CD14-positive monocyte (primary cell): ENCODE measurements at regions not wholly inside any gene's neighbourhood (a gene's known extent, or its start where the extent isn't known, plus 50 kb on each side); places are given as distances from the start of the nearest gene placed in this dataset.
"Not testable (repeated sequence)": the region's sequence is repeated elsewhere in the genome, so short reads cannot be mapped to it uniquely, and the experiment has no call there.

Experiments used
- DNase-seq, 3 donors: peaks; one replicate each; pipeline ENCODE4 v3.0.0-alpha.2; 2011 to 2022
- H2AFZ ChIP-seq: 2 replicates; pipeline ENCODE4 v1.6.0; 2012; ENCODE audit warnings: mild to moderate bottlenecking, low read depth, low read length, inconsistent platforms; ENCODE audit not compliant: insufficient read depth, poor library complexity, severe bottlenecking
- H3K27ac ChIP-seq, 2 donors: 1 replicate in 1 of 2; 2 replicates in 1 of 2; pipeline ENCODE4 v1.5.1; 2012 to 2013; ENCODE audit warnings: low read length in 2 of 2, control low read depth in 1 of 2, inconsistent platforms in 1 of 2, low read depth in 1 of 2, mild to moderate bottlenecking in 1 of 2
- H3K27me3 ChIP-seq, 2 donors: one replicate each; pipeline versions ENCODE4 v1.6.0 to v1.6.1; 2011 to 2013; ENCODE audit warnings: low read length in 2 of 2; ENCODE audit not compliant: control insufficient read depth in 2 of 2, insufficient read depth in 2 of 2
- H3K36me3 ChIP-seq, 2 donors: replicated peaks in 1 of 2; 1 replicate in 1 of 2; 2 replicates in 1 of 2; pipeline versions ENCODE4 v1.5.1 to v1.6.1; 2012 to 2013; ENCODE audit warnings: low read length in 2 of 2, control low read depth in 1 of 2, inconsistent platforms in 1 of 2, mild to moderate bottlenecking in 1 of 2; ENCODE audit not compliant: insufficient read depth in 2 of 2, control insufficient read depth in 1 of 2
- H3K4me1 ChIP-seq, 2 donors: 1 replicate in 1 of 2; 2 replicates in 1 of 2; pipeline versions ENCODE4 v1.5.1 to v1.6.1; 2012 to 2013; ENCODE audit warnings: low read length in 2 of 2, control low read depth in 1 of 2, inconsistent platforms in 1 of 2, mild to moderate bottlenecking in 1 of 2, moderate library complexity in 1 of 2; ENCODE audit not compliant: insufficient read depth in 2 of 2, control insufficient read depth in 1 of 2
- H3K4me2 ChIP-seq: replicated peaks from 2 replicates; pipeline ENCODE3; 2012; ENCODE audit warnings: low read length, moderate library complexity, mild to moderate bottlenecking; ENCODE audit not compliant: poor library complexity, severe bottlenecking; ENCODE audit errors: extremely low read depth
- H3K4me3 ChIP-seq, 3 experiments: fragments of 200-600 bp in 1 of 3; sonication (generic) in 1 of 3; replicated peaks in 1 of 3; 1 replicate in 2 of 3; 2 replicates in 1 of 3; pipeline ENCODE4 v1.5.1; 2011 to 2013; ENCODE audit warnings: low read length in 3 of 3, mild to moderate bottlenecking in 3 of 3, control low read depth in 2 of 3, low read depth in 2 of 3, inconsistent platforms in 1 of 3, moderate library complexity in 1 of 3
- H3K79me2 ChIP-seq: 2 replicates; pipeline ENCODE4 v1.6.0; 2012; ENCODE audit warnings: mild to moderate bottlenecking, control low read depth, inconsistent platforms, low read length, moderate library complexity; ENCODE audit not compliant: insufficient read depth
- H3K9ac ChIP-seq: 2 replicates; pipeline ENCODE4 v1.6.0; 2017; ENCODE audit warnings: low read length, mild to moderate bottlenecking; ENCODE audit not compliant: insufficient read depth, poor library complexity, severe bottlenecking
- H3K9me3 ChIP-seq, 2 donors: replicated peaks in 1 of 2; 1 replicate in 1 of 2; 2 replicates in 1 of 2; pipeline versions ENCODE4 v1.5.1 to v1.6.1; 2012 to 2013; ENCODE audit warnings: low read length in 2 of 2, control low read depth in 1 of 2; ENCODE audit not compliant: control insufficient read depth in 1 of 2, insufficient read depth in 1 of 2
- H4K20me1 ChIP-seq: 2 replicates; pipeline ENCODE4 v1.6.0; 2012; ENCODE audit warnings: mild to moderate bottlenecking, low read length, control low read depth, moderate library complexity; ENCODE audit not compliant: insufficient read depth
- H3K27ac Mint-ChIP-seq, 7 donors: one replicate each; pipeline ENCODE4 v1.8.0; 2020; ENCODE audit warnings: mild to moderate bottlenecking in 7 of 7, mixed read lengths in 7 of 7, moderate library complexity in 6 of 7, inconsistent platforms in 2 of 7
- H3K27me3 Mint-ChIP-seq, 3 donors: one replicate each; pipeline ENCODE4 v1.8.0; 2021 to 2022; ENCODE audit warnings: low read depth in 3 of 3, mild to moderate bottlenecking in 3 of 3, mixed read lengths in 3 of 3, moderate library complexity in 3 of 3, inconsistent platforms in 1 of 3
- H3K36me3 Mint-ChIP-seq, 2 donors: one replicate each; pipeline ENCODE4 v1.8.0; 2020; ENCODE audit warnings: mixed read lengths in 2 of 2, inconsistent platforms in 1 of 2, mild to moderate bottlenecking in 1 of 2
- H3K4me1 Mint-ChIP-seq: one replicate; pipeline ENCODE4 v1.8.0; 2020; ENCODE audit warnings: mild to moderate bottlenecking, mixed read lengths
- H3K4me3 Mint-ChIP-seq, 2 donors: one replicate each; pipeline ENCODE4 v1.8.0; 2020; ENCODE audit warnings: mild to moderate bottlenecking in 2 of 2, mixed read lengths in 2 of 2, moderate library complexity in 1 of 2
- H3K9me3 Mint-ChIP-seq, 7 donors: one replicate each; pipeline ENCODE4 v1.8.0; 2020 to 2022; ENCODE audit warnings: mixed read lengths in 7 of 7, mild to moderate bottlenecking in 6 of 7, moderate library complexity in 6 of 7, inconsistent platforms in 2 of 7
- WGBS: methylation state at CpG from one replicate; pipeline ENCODE4 v1.1.5; 2013; ENCODE audit warnings: missing lambda C conversion rate; ENCODE audit not compliant: insufficient coverage; 5-methylcytosine and 5-hydroxymethylcytosine counted together
- intact Hi-C, 2 donors: fragments of 100-400 bp; cut with micrococcal nuclease; formaldehyde crosslinking; loops; one replicate each; pipeline versions ENCODE4 v1.15.0 to v1.15.1; 2023
- TF ChIP-seq, protein P1 (sequence below): fragments of 200-600 bp; IDR thresholded peaks from one replicate; pipeline ENCODE4 v1.8.0; 2022; ENCODE audit warnings: antibody characterized with exemption, mild to moderate bottlenecking

DNA sequence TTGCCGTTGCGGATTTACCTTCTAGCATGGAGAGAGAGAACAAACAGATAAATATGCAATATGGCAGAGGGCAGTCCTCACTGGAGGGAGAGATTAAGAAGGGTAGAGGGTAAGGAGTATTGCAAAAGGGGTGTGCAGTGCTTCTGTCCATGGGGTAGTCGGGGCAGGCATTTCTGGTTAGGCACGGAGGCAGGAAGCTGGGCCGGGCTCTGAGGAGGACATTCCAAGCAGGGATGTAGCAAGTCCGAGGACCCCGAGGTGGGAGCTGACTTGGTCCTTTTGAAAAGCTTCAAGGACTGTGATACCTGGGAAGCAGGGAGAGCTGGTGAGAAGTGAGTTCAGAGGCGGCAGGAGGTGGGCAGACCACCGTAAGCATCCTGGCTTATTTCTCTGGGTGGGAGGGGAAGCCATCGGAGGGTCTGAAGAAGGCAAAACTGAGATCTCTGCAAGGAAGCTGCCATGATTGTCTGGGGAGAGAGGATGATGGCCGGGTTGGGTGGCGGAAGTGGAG is 214.9 kb downstream of the FGF9 start:
- peak overlapping the region in 1 of 7 donors; percentile 49 for H3K27ac Mint-ChIP-seq
- Histone ChIP-seq H3K9me3 (peaks cover 0 to 10% of the 10 kb centered on the region in 2 donors), H3K36me3 (no peaks in the 10 kb centered on the region), H3K27ac (no peak overlapping the region), H3K27me3 (no peaks in the 10 kb centered on the region), H3K4me1 (no peaks in the 10 kb centered on the region), H3K9ac (no peak overlapping the region), H3K79me2 (no peaks in the 10 kb centered on the region), H3K4me2 (no peak overlapping the region), H4K20me1 (no peaks in the 10 kb centered on the region), H2AFZ (no peak overlapping the region), H3K4me3 (no peak overlapping the region)
- H3K4me3 Mint-ChIP-seq, result no peak overlapping the region
- 90% methylated on average over 12 of the region's 12 CpGs for WGBS
- TF ChIP-seq, protein P1, sequence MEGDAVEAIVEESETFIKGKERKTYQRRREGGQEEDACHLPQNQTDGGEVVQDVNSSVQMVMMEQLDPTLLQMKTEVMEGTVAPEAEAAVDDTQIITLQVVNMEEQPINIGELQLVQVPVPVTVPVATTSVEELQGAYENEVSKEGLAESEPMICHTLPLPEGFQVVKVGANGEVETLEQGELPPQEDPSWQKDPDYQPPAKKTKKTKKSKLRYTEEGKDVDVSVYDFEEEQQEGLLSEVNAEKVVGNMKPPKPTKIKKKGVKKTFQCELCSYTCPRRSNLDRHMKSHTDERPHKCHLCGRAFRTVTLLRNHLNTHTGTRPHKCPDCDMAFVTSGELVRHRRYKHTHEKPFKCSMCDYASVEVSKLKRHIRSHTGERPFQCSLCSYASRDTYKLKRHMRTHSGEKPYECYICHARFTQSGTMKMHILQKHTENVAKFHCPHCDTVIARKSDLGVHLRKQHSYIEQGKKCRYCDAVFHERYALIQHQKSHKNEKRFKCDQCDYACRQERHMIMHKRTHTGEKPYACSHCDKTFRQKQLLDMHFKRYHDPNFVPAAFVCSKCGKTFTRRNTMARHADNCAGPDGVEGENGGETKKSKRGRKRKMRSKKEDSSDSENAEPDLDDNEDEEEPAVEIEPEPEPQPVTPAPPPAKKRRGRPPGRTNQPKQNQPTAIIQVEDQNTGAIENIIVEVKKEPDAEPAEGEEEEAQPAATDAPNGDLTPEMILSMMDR, result no peak
- H3K4me1 Mint-ChIP-seq, result no peaks in the 10 kb centered on the region
- H3K9me3 Mint-ChIP-seq, result peaks cover 0 to 12% (median under 1%) of the 10 kb centered on the region in 7 donors
- intact Hi-C loops, result no loop called here
- DNase-seq, result no peak
- no peaks in the 10 kb centered on the region for H3K36me3 Mint-ChIP-seq
- peaks cover 0 to 4% (median 3%) of the 10 kb centered on the region in 3 donors for H3K27me3 Mint-ChIP-seq

DNA sequence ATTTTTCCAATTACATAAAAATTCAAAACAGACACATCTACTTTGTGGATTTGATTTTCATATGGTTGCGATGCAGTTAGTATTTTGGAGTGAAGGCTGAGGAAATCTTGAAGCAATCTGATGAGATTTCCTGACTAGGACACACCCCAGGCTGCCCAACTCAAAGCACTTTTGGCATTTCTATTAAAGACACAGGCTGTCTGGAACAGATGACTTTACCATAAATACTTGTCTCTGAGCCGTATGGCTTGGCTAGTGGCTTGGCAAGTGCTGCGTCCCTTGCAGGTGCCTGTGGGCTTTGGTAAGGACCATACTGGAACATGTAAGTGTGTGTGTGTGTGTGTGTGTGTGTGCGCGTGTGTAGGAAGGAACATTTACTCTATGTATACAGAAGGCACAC is 218.8 kb downstream of the FGF9 start:
- Mint-ChIP-seq H3K9me3 (peaks cover 0 to 3% (median 0%) of the 10 kb centered on the region in 7 donors), H3K4me3 (no peak overlapping the region), H3K4me1 (no peaks in the 10 kb centered on the region), H3K27me3 (peaks cover 0 to 3% (median 2%) of the 10 kb centered on the region in 3 donors), H3K36me3 (no peaks in the 10 kb centered on the region), H3K27ac (no peak overlapping the region)
- H3K4me1 ChIP-seq, result no peaks in the 10 kb centered on the region
- no peaks in the 10 kb centered on the region for H4K20me1 ChIP-seq
- no peak overlapping the region for H2AFZ ChIP-seq
- no peak overlapping the region for H3K4me3 ChIP-seq
- DNase-seq, result no peak
- H3K9me3 ChIP-seq, result peaks cover 0 to 10% of the 10 kb centered on the region in 2 donors
- no peak overlapping the region for H3K27ac ChIP-seq
- intact Hi-C loops, result no loop called here
- no peaks in the 10 kb centered on the region for H3K79me2 ChIP-seq
- H3K27me3 ChIP-seq, result no peaks in the 10 kb centered on the region
- H3K4me2 ChIP-seq, result no peak overlapping the region
- no peaks in the 10 kb centered on the region for H3K36me3 ChIP-seq
- H3K9ac ChIP-seq, result no peak overlapping the region
- WGBS, result 100% methylated on average over 1 of the region's 5 CpGs
- TF ChIP-seq, protein P1, result no peak

DNA sequence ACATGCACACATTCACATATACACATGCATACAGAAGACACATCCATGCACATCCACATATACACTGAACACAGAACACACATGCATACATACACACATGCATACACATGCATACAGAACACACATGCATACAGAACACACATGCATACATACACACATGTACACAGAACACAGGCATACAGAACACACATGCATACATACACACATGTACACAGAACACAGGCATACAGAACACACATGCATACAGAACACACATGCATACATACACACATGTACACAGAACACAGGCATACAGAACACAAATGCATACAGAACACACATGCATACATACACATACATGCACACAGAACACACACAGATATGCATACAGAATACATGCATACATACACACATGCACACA is 219.3 kb downstream of the FGF9 start:
- H3K27ac ChIP-seq, H3K79me2 ChIP-seq, intact Hi-C loops, H3K4me2 ChIP-seq, H3K4me3 ChIP-seq, H3K4me3 Mint-ChIP-seq, H3K27ac Mint-ChIP-seq, H4K20me1 ChIP-seq, H3K36me3 Mint-ChIP-seq, H3K27me3 ChIP-seq, H2AFZ ChIP-seq, H3K9ac ChIP-seq, H3K36me3 ChIP-seq, H3K4me1 ChIP-seq, H3K4me1 Mint-ChIP-seq, H3K9me3 Mint-ChIP-seq, H3K27me3 Mint-ChIP-seq, DNase-seq: not testable (repeated sequence)
- peaks cover 0 to 10% of the 10 kb centered on the region in 2 donors for H3K9me3 ChIP-seq
